ENCODE measurements at regions not wholly inside any gene's neighbourhood (a gene's known extent, or its start where the extent isn't known, plus 50 kb on each side); places are given as distances from the start of the nearest gene placed in this dataset.
"Not testable (repeated sequence)": the region's sequence is repeated elsewhere in the genome, so short reads cannot be mapped to it uniquely, and the experiment has no call there.

- no peak for ATAC-seq
- TF ChIP-seq PATZ1 (CRISPR knock-in tag; IDR thresholded peaks at IDR 0.05; ENCODE audit: borderline replicate concordance) (no peak), PPARA (CRISPR knock-in tag; IDR thresholded peaks at IDR 0.05; ENCODE audit: borderline replicate concordance) (no peak), ZNF565 (CRISPR knock-in tag; conservative IDR thresholded peaks at IDR 0.05; ENCODE audit: low read depth) (no peak)
Observed at GRCh38 chr20:54922636-54923035, 447.2 kb downstream of the DOK5 start.

GRCh38 chr20:54922096-54922495 is 446.7 kb downstream of the DOK5 start:
- TF ChIP-seq CSDC2 (CRISPR knock-in tag; IDR thresholded peaks at IDR 0.05) = no peak
- no peak for TF ChIP-seq CREB5 (CRISPR knock-in tag; IDR thresholded peaks at IDR 0.05; ENCODE audit: low read depth)
- TF ChIP-seq ARNTL (CRISPR knock-in tag; IDR thresholded peaks at IDR 0.05; ENCODE audit: borderline replicate concordance, low read depth) = no peak
- no peak for TF ChIP-seq ISL1 (CRISPR knock-in tag; IDR thresholded peaks at IDR 0.05)
- no peak for TF ChIP-seq PPARA (CRISPR knock-in tag; IDR thresholded peaks at IDR 0.05; ENCODE audit: borderline replicate concordance)
- no peak for TF ChIP-seq OSR1 (CRISPR knock-in tag; IDR thresholded peaks at IDR 0.05)
- no peak for TF ChIP-seq ZNF565 (CRISPR knock-in tag; conservative IDR thresholded peaks at IDR 0.05; ENCODE audit: low read depth)
- TF ChIP-seq SNAI2 (CRISPR knock-in tag; IDR thresholded peaks at IDR 0.05) = no peak
- no peak for TF ChIP-seq ZNF70 (CRISPR knock-in tag; IDR thresholded peaks at IDR 0.05)
- TF ChIP-seq RARB (CRISPR knock-in tag; IDR thresholded peaks at IDR 0.05) = no peak
- TF ChIP-seq CSRNP3 (CRISPR knock-in tag; IDR thresholded peaks at IDR 0.05) = no peak
- TF ChIP-seq TCF4 (CRISPR knock-in tag; IDR thresholded peaks at IDR 0.05; ENCODE audit: borderline replicate concordance) = no peak
- no peak for ATAC-seq

- no peak for TF ChIP-seq ARNTL (CRISPR knock-in tag; IDR thresholded peaks at IDR 0.05; ENCODE audit: borderline replicate concordance, low read depth)
- TF ChIP-seq POU6F1 (CRISPR knock-in tag; IDR thresholded peaks at IDR 0.05; ENCODE audit: borderline replicate concordance, low read depth) = no peak
- TF ChIP-seq ZNF565 (CRISPR knock-in tag; conservative IDR thresholded peaks at IDR 0.05; ENCODE audit: low read depth) = no peak
- no peak for TF ChIP-seq ZFP3 (CRISPR knock-in tag; IDR thresholded peaks at IDR 0.05)
- no peak for TF ChIP-seq CSDC2 (CRISPR knock-in tag; IDR thresholded peaks at IDR 0.05)
- no peak for TF ChIP-seq ZC3H10 (CRISPR knock-in tag; IDR thresholded peaks at IDR 0.05)
- no peak for TF ChIP-seq ZFP30 (CRISPR knock-in tag; IDR thresholded peaks at IDR 0.05)
- TF ChIP-seq ISL1 (CRISPR knock-in tag; IDR thresholded peaks at IDR 0.05) = no peak
- TF ChIP-seq ZNF70 (CRISPR knock-in tag; IDR thresholded peaks at IDR 0.05) = no peak
- no peak for TF ChIP-seq PPARA (CRISPR knock-in tag; IDR thresholded peaks at IDR 0.05; ENCODE audit: borderline replicate concordance)
- no peak for TF ChIP-seq SNAI2 (CRISPR knock-in tag; IDR thresholded peaks at IDR 0.05)
- no peak for TF ChIP-seq BACH2 (CRISPR knock-in tag; IDR thresholded peaks at IDR 0.05; ENCODE audit: borderline replicate concordance)
- TF ChIP-seq TOX (CRISPR knock-in tag; IDR thresholded peaks at IDR 0.05; ENCODE audit: borderline replicate concordance) = no peak
- TF ChIP-seq GLIS3 (CRISPR knock-in tag; IDR thresholded peaks at IDR 0.05) = no peak
- no peak for TF ChIP-seq TSHZ2 (CRISPR knock-in tag; IDR thresholded peaks at IDR 0.05)
- no peak for ATAC-seq
Observed at GRCh38 chr20:54920491-54920890, 445.1 kb downstream of the DOK5 start.

- not testable (repeated sequence) for ATAC-seq
Observed at GRCh38 chr20:54918993-54919392, 443.6 kb downstream of the DOK5 start.

Data from SK-N-SH treated with all-trans-retinoic acid at 6 μM for 48 hours (cell line).